Activated CD4-positive, alpha-beta T cell treated with anti-CD3 and anti-CD28 coated beads for 36 hours (primary cell): ENCODE measurements at regions not wholly inside any gene's neighbourhood (a gene's known extent, or its start where the extent isn't known, plus 50 kb on each side); places are given as distances from the start of the nearest gene placed in this dataset.

Experiments
- ATAC-seq: fragments of 200-7000 bp; cut with Tn5 transposase; one replicate; pipeline ENCODE4 v1.10.0; 2021; ENCODE audit warnings: mild to moderate bottlenecking, moderate library complexity
- CTCF ChIA-PET: fragments of 350-600 bp; sonication (Branson Sonifier 250); formaldehyde crosslinking; loops from one replicate; lab custom pipeline; 2021; ENCODE audit warnings: antibody characterized with exemption; lab: Charles Lee
- POLR2A ChIA-PET: fragments of 350-600 bp; sonication (Branson Sonifier 250); formaldehyde crosslinking; loops from one replicate; lab custom pipeline; 2021; ENCODE audit warnings: antibody characterized with exemption, inconsistent platforms; lab: Charles Lee
- DNase-seq: peaks from one replicate; pipeline ENCODE4 v3.0.0-alpha.2; 2020
- H3K27ac Mint-ChIP-seq: one replicate; pipeline ENCODE4 v1.8.0; 2021; ENCODE audit warnings: mixed read lengths
- H3K27me3 Mint-ChIP-seq: one replicate; pipeline ENCODE4 v1.8.0; 2021; ENCODE audit warnings: mixed read lengths
- H3K36me3 Mint-ChIP-seq: one replicate; pipeline ENCODE4 v1.8.0; 2021; ENCODE audit warnings: low read depth, mixed read lengths
- H3K4me1 Mint-ChIP-seq: one replicate; pipeline ENCODE4 v1.8.0; 2021; ENCODE audit warnings: mixed read lengths
- H3K4me3 Mint-ChIP-seq: one replicate; pipeline ENCODE4 v1.8.0; 2021; ENCODE audit warnings: mild to moderate bottlenecking, moderate library complexity, mixed read lengths
- H3K9me3 Mint-ChIP-seq: one replicate; pipeline ENCODE4 v1.8.0; 2021; ENCODE audit warnings: low read depth, mixed read lengths
- intact Hi-C, 2 experiments: fragments of 100-400 bp; cut with DNase I in 1 of 2; cut with micrococcal nuclease in 1 of 2; formaldehyde crosslinking; loops; one replicate each; pipeline versions ENCODE4 v1.14.2 to v1.15.1; 2022 to 2024; cut with DNase I, micrococcal nuclease

DNA sequence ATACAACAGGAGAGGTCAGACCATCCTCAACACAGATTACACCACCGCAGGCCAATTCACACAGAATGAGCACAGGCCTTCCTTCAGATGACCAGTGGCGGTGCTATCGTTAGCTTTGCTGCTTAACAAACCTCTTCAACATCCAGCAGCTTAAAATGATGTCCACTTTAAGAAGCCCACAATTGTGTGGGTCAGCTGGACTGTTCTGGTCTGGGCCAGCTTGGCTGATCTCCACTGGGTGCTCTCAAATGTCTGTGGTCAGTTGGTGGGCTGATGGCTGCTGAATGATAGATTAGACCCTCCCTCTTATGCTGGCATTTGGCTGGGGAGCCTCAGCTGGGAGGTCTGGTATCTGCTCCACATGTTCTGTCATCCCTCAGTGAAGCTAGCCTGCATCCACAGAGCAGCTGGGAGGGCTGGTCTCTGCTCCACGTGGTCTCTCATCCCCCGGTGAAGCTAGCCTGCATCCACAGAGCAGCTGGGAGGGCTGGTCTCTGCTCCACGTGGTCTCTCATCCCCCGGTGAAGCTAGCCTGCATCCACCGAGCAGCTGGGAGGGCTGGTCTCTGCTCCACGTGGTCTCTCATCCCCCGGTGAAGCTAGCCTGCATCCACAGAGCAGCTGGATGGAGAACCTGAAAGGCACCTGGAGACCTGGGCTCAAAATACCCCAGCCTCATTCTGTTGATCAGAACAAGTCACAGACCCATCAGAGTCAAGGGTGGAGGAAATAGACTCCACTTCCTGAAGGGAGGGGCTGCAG is 203.6 kb upstream of the DIO3 start:
- Mint-ChIP-seq H3K9me3 (peaks cover 11% of the 10 kb centered on the region), H3K27me3 (peaks cover 8% of the 10 kb centered on the region), H3K36me3 (no peaks in the 10 kb centered on the region), H3K27ac (no peak overlapping the region), H3K4me3 (no peak overlapping the region), H3K4me1 (no peaks in the 10 kb centered on the region)
- ATAC-seq (no peak), DNase-seq (no peak)
- CTCF ChIA-PET: no interaction called here
- intact Hi-C loops: no loop called here
- POLR2A ChIA-PET: no interaction called here

DNA sequence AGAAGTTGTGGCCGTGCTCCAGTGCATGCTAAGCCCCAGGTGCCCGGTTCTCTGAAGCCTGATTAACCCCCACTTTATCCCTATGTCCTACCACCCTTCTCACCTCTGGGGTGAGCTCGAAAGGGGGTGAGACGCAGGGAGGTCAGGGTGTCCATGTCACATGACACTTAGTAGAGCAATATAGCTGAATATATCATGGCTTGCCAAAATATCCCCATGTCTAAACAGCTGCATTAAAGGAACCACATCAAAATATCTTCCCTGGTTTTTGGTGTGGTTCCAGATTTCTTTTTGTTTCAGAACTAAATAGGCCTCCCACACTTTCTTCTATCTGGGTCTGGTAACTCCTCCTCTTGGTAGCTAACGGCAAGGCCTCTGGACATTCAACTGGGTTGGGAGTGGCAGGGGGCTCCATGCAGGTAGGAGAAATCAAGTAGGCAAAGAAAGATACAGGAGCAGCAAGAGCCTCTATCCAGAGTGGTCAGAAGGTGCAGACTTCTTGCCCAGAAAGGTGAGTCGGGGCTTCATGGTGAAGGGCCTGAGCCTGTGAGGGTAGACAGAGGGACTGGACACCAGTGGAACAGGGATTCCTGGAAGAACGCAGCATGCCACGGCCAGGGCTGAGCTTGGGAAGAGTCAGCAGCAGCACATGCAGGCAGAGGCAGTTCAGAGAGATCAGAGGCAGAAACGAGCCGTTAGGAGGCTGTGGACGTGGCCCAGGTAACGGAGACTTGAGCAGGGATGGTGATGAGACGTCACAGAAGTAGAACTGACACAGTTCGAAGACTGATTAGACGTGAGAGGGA is 202.8 kb upstream of the DIO3 start:
- ATAC-seq (no peak), DNase-seq (no peak)
- H3K27me3 Mint-ChIP-seq: peaks cover 15% of the 10 kb centered on the region
- intact Hi-C loops: no loop called here
- no peak overlapping the region for H3K27ac Mint-ChIP-seq
- H3K9me3 Mint-ChIP-seq: peaks cover 11% of the 10 kb centered on the region
- no peaks in the 10 kb centered on the region for H3K36me3 Mint-ChIP-seq
- ChIA-PET POLR2A (no interaction called here), CTCF (interaction anchor here (0.6 kb wide), 1 partner anchor 46 kb away, joined by 3 read pairs; no protein-coding TSS in a partner anchor)
- no peaks in the 10 kb centered on the region for H3K4me1 Mint-ChIP-seq
- no peak overlapping the region for H3K4me3 Mint-ChIP-seq

DNA sequence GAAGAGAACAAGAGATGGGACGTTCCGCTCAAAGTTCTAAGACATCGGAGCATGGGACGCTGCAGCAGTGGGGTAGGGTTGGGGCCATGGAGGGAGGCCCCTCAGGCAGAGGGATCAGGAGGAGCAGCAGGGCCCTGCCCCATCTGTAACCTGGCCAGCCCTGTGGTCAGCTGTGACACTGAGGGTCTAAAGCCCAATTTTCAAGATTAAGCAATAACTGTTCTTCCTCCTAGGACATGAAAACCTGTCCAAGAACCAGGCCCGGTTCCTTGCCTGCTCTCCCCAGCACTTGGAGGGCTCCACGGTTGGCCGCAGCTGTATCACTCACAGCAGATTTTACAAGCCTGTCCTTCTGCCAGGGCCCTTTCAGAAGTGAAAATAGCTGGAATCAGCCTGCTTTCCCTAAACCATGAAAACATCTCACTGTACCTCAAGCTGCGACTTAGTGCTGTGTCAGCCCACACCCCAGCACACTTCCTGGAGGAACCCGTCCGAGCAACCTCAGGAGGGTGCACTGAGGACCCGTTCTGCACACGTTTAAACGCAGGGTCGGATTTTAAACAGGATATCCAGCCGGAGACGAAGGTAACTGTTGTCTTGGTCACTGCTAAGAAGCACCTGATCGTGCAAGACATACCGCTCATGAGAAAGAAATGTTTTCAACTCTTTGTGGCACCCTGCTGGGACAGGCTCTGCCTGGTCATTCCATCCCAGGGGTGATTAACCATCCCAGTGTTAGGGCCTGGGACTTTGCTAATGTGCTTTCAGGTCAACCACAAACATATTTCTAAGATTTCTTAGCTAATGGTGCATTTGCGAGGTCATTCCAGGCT is 201.9 kb upstream of the DIO3 start:
- Mint-ChIP-seq H3K9me3 (peaks cover 7% of the 10 kb centered on the region), H3K4me1 (no peaks in the 10 kb centered on the region), H3K4me3 (no peak overlapping the region), H3K36me3 (no peaks in the 10 kb centered on the region), H3K27ac (no peak overlapping the region), H3K27me3 (peaks cover 15% of the 10 kb centered on the region)
- intact Hi-C loops: no loop called here
- DNase-seq (no peak), ATAC-seq (no peak)
- POLR2A ChIA-PET: no interaction called here
- CTCF ChIA-PET: no interaction called here

DNA sequence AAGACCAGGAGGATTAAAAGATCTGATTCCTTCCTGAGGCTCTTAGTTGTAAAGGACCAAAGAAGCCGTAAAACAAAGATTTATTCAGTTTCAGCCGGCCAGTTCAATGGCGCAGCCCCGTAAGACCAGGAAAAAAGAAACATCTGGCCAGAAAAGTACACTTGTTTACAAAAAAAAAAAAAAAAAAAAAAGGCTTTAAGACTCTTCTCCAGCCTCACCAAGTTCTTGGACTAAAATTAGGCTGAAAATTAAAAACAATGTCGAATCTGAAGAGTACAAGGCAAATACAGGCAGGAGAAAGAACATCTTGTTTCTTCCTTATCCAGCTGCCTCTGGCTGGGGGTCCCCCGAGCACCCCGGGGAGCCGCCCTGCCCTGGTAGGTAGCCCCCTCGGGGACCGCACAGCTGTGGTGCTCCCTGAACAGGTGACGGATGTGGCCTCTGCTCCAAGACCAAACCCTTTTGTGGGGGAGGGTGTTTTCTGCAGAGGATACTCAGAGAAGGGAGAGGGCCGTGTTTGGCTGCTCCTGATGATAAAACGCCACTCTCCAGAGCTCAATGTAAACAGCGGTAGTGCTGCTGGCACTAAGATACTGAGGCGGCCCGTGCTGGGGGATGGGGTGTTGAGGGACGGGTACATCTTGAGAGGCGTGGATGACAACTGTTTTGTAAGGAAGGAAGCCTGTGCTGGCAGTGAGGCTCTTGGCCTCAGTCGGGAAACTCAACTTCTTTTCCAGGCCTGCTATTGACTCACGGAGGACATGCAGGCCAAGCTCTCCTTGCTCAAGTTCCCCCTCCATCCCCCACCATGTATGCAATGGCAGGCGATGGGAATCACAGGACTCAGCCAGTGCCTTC is 201.0 kb upstream of the DIO3 start:
- CTCF ChIA-PET: no interaction called here
- DNase-seq (no peak), ATAC-seq (no peak)
- intact Hi-C loops: no loop called here
- Mint-ChIP-seq H3K27ac (no peak overlapping the region), H3K36me3 (no peaks in the 10 kb centered on the region), H3K4me3 (no peak overlapping the region), H3K9me3 (peaks cover 5% of the 10 kb centered on the region), H3K27me3 (peaks cover 13% of the 10 kb centered on the region), H3K4me1 (no peaks in the 10 kb centered on the region)
- POLR2A ChIA-PET: no interaction called here

DNA sequence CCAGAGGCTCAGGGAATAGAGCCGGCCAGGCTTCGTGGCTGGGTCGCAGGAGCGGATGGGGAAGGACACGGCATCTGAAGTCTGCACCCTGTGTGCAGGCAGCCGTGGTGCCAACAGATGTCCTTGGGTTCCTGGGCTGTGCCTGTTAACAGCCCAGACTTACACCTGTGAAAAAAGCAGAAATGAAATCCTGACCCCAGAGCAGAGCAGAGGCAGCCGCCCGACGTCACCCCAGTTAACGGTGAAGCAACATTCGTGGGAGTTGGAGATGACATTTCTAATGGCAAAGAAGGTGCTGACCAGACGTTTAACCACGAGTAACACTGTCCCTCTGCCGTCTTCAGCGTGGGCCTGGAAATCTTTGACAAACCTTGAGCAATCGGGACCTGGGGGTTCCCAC is 200.3 kb upstream of the DIO3 start:
- peaks cover 5% of the 10 kb centered on the region for H3K9me3 Mint-ChIP-seq
- H3K27ac Mint-ChIP-seq: no peak overlapping the region
- H3K4me3 Mint-ChIP-seq: no peak overlapping the region
- no peak for ATAC-seq
- CTCF ChIA-PET: no interaction called here
- no peaks in the 10 kb centered on the region for H3K4me1 Mint-ChIP-seq
- POLR2A ChIA-PET: no interaction called here
- intact Hi-C loops: no loop called here
- H3K36me3 Mint-ChIP-seq: no peaks in the 10 kb centered on the region
- no peak for DNase-seq
- H3K27me3 Mint-ChIP-seq: peaks cover 13% of the 10 kb centered on the region

DNA sequence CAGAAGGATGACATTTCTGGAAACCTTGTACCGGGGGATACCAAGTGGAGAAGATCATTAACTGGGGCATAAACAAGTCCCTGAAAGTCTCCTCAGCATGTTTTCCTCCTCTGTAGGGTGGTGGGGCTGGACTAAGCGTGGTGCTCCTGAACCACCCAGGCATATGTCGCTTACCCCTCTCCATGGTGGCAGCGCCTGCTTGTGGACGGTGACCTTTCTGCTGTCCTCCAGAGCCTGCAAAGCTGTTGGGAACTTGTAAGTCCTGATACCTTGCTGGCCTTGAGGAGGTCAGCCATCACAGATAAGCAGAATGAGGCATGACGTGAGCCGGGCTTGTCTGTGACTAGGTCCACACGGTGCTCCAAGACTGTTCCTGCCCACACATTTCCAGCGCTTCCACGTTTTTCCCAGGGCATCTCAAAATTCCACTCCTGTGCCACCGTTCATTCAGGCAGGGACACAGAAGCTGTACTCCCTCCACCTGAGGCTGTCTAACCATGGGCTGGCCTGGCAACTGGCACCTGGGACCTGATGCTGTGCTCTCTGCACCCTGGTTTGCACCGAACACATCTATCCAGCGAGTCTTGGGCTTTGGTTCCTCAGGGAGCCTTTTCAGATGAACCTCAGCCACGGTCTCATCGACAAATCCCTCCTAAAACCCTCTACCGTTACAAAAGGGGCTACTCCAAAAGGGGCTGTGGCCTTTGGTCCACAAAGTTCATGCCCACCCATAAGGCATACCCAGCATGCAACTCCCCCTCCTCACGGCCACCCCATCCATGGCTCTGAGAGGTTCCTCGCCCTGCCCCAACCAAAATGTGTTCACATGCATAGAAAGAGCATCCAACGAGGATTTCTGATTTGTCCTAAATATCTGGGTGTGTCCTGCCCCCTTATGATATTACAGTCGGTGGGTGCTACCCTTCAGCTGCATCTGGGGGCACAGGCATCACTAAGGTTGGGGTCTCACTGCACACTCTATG is 199.6 kb upstream of the DIO3 start:
- DNase-seq (no peak), ATAC-seq (no peak)
- no peaks in the 10 kb centered on the region for H3K4me1 Mint-ChIP-seq
- POLR2A ChIA-PET: no interaction called here
- H3K27ac Mint-ChIP-seq: no peak overlapping the region
- H3K9me3 Mint-ChIP-seq: peaks cover 2% of the 10 kb centered on the region
- H3K36me3 Mint-ChIP-seq: no peaks in the 10 kb centered on the region
- CTCF ChIA-PET: interaction anchor here (1.1 kb wide), 1 partner anchor 16 kb away, joined by 3 read pairs; no protein-coding TSS in a partner anchor
- H3K4me3 Mint-ChIP-seq: no peak overlapping the region
- peaks cover 16% of the 10 kb centered on the region for H3K27me3 Mint-ChIP-seq
- intact Hi-C loops: no loop called here

DNA sequence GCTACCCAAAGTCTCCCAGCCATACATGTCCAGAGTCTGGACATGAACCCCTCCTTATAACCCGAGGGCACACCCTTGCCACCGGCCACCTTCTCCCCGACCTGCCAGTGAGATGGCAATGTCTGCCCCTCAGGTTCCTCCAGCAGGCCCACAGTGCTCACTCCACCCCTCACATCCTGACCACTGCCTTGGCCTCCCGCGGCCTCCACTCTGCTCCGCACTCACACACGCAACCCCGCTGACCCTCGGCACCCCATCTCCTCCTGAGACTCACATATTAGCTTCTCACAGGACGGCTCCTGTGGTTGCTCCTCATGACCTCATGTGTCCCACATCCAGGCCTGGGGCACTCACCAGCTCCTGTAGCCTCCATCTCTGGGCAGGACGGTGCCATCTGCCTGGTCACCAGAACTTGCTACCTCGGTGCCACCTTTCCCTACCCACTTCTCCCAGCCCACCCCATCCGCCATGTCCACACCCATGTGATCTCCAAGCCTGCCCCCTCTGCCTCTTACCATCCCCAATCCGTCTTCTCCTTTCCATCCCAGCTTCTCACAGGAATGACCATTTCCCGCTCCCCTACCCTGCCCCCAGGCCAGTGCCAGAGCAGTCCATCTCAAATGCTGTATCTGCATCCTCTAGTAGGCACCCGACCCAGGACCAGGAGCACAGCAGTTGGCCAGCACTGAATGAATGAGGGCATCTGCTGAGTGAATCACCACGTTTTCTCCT is 198.6 kb upstream of the DIO3 start:
- H3K27me3 Mint-ChIP-seq: peaks cover 16% of the 10 kb centered on the region
- H3K9me3 Mint-ChIP-seq: no peaks in the 10 kb centered on the region
- H3K36me3 Mint-ChIP-seq: no peaks in the 10 kb centered on the region
- ChIA-PET CTCF (interaction anchor here (1.1 kb wide), 1 partner anchor 15 kb away, joined by 3 read pairs; no protein-coding TSS in a partner anchor), POLR2A (no interaction called here)
- H3K4me1 Mint-ChIP-seq: no peaks in the 10 kb centered on the region
- ATAC-seq: no peak
- intact Hi-C loops: no loop called here
- H3K4me3 Mint-ChIP-seq: no peak overlapping the region
- no peak for DNase-seq
- no peak overlapping the region for H3K27ac Mint-ChIP-seq

DNA sequence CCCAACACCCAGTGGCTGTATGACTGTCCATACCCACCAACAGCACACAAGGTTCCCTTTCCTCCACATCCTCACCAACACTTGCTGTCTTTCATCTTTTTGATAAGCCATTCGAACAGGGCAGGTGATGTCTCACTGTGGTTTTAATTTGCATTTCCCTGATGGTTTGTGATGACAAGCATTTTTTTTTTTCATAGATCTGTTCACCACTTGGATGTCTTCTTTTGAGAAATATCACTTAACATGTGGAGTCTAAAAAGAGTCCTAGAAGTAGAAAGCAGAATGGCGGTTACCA is 198.1 kb upstream of the DIO3 start:
- Mint-ChIP-seq H3K36me3 (no peaks in the 10 kb centered on the region), H3K4me1 (no peaks in the 10 kb centered on the region), H3K4me3 (no peak overlapping the region), H3K27me3 (peaks cover 16% of the 10 kb centered on the region), H3K9me3 (no peaks in the 10 kb centered on the region), H3K27ac (no peak overlapping the region)
- intact Hi-C loops: no loop called here
- POLR2A ChIA-PET: no interaction called here
- CTCF ChIA-PET: no interaction called here
- no peak for ATAC-seq
- DNase-seq: no peak

DNA sequence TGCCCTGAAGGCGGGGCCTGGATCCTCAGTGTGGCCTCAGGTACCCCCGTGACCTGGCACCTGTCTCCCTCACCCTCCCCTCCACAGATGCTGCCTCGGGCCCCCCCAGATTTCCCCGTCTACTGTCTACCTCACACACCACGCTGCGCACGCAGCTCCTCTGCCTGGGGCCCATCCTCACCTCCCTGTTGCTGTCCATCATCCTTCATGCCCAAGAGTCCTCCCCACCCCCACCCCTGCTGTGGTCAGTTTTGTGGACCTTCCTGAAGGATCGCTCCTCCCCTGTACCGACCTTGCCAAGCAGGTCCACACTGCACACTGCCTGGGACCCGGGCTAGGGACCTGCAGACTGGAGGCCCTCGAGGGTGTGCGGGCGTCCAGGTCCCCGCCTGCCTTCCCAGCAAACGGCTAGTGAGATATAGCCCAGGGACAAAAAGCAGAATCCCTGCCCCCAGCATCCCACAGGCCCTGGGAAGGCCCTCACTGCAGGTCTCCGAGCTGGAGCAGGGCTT is 197.4 kb upstream of the DIO3 start:
- Mint-ChIP-seq H3K4me1 (no peaks in the 10 kb centered on the region), H3K27ac (no peak overlapping the region), H3K4me3 (no peak overlapping the region), H3K9me3 (no peaks in the 10 kb centered on the region), H3K27me3 (peaks cover 15% of the 10 kb centered on the region), H3K36me3 (no peaks in the 10 kb centered on the region)
- intact Hi-C loops: no loop called here
- ChIA-PET POLR2A (no interaction called here), CTCF (no interaction called here)
- no peak for ATAC-seq
- DNase-seq: no peak
